ENCODE measurements at regions not wholly inside any gene's neighbourhood (a gene's known extent, or its start where the extent isn't known, plus 50 kb on each side); places are given as distances from the start of the nearest gene placed in this dataset.
"Not testable (repeated sequence)": the region's sequence is repeated elsewhere in the genome, so short reads cannot be mapped to it uniquely, and the experiment has no call there.

DNA sequence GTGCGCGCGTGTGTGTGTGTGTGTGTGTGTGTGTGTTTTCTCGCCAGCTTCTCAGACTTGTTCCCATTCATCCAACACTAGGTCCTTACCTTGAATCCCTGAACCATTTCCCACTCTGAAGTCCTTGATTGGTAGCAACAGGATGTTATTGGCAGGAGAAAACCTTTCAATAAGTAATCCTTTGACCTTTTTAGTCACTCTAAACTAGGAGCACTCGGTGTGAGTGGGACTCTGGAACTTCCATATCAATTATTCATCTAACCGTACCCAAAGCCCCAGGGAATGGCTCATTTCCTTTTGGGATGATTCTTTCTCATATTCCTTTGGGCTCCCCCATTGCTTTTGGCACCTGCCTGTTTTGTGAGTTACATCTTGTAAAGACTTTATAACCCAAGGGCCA is 140.2 kb upstream of the SPRED1 start:
- no peak overlapping the region for H3K27ac ChIP-seq (ENCODE audit: insufficient read depth, low read length, poor library complexity, severe bottlenecking)
- DNase-seq = no peak
- H3K4me3 ChIP-seq (ENCODE audit: insufficient read depth, low read depth, low read length, poor library complexity, severe bottlenecking) = no peak overlapping the region
- H3K9me3 ChIP-seq (ENCODE audit: control insufficient read depth, low read length) = no peaks in the 10 kb centered on the region
- H3K36me3 ChIP-seq (ENCODE audit: control insufficient read depth, insufficient read depth, low read length) = no peaks in the 10 kb centered on the region
- H3K4me1 ChIP-seq (ENCODE audit: control insufficient read depth, insufficient read depth, low read length, poor library complexity, severe bottlenecking) = no peaks in the 10 kb centered on the region
- H3K27me3 ChIP-seq (replicated peaks; ENCODE audit: control insufficient read depth, insufficient read depth, low read length, poor library complexity, severe bottlenecking) = no peaks in the 10 kb centered on the region

DNA sequence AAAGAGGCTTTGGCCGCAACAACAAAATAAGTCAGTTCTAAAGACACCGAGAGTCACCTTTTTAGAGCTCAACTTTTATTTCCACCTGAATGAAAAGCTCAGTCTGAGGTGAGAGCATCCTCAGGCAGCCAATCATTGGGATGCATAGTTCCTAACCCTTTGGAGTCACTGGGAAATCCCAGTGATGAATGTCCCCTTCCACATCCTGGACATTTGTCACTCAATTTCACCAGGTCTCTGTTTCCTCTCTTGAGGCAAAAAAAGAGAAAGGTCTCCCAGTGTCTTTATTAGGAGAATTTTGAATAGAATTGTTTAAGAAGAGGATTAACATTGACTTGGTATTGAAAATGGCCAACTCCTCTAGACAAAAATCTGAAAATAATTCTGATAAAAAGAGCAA is 137.5 kb upstream of the SPRED1 start:
- H3K36me3 ChIP-seq (ENCODE audit: control insufficient read depth, insufficient read depth, low read length) = no peaks in the 10 kb centered on the region
- H3K4me1 ChIP-seq (ENCODE audit: control insufficient read depth, insufficient read depth, low read length, poor library complexity, severe bottlenecking) = no peaks in the 10 kb centered on the region
- H3K27ac ChIP-seq (ENCODE audit: insufficient read depth, low read length, poor library complexity, severe bottlenecking) = no peak overlapping the region
- H3K4me3 ChIP-seq (ENCODE audit: insufficient read depth, low read depth, low read length, poor library complexity, severe bottlenecking) = no peak overlapping the region
- no peaks in the 10 kb centered on the region for H3K27me3 ChIP-seq (replicated peaks; ENCODE audit: control insufficient read depth, insufficient read depth, low read length, poor library complexity, severe bottlenecking)
- H3K9me3 ChIP-seq (ENCODE audit: control insufficient read depth, low read length) = no peaks in the 10 kb centered on the region
- no peak for DNase-seq

DNA sequence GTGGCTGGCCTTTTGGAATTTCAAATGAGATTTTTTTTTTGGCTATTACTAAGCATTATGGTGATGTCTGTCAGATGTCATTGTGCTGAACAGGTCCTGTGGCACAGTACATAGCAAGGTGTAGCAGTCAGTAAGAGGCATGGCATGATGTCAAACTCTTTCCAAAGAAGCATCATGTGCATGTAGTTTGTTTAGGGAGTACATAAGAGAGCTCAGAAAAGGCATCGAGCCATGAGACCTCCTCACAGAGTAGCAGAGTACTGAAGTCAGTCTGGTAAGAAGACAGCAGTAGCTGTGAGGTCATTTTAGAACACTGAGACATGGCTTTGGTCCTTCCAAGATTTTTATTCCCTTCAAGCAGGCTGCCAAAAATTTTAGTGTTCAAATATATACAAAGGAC is 134.9 kb upstream of the SPRED1 start:
- Histone ChIP-seq H3K4me1 (ENCODE audit: control insufficient read depth, insufficient read depth, low read length, poor library complexity, severe bottlenecking) (no peaks in the 10 kb centered on the region), H3K4me3 (ENCODE audit: insufficient read depth, low read depth, low read length, poor library complexity, severe bottlenecking) (no peak overlapping the region), H3K36me3 (ENCODE audit: control insufficient read depth, insufficient read depth, low read length) (no peaks in the 10 kb centered on the region), H3K27ac (ENCODE audit: insufficient read depth, low read length, poor library complexity, severe bottlenecking) (no peak overlapping the region), H3K27me3 (replicated peaks; ENCODE audit: control insufficient read depth, insufficient read depth, low read length, poor library complexity, severe bottlenecking) (no peaks in the 10 kb centered on the region), H3K9me3 (ENCODE audit: control insufficient read depth, low read length) (no peaks in the 10 kb centered on the region)
- DNase-seq = no peak

DNA sequence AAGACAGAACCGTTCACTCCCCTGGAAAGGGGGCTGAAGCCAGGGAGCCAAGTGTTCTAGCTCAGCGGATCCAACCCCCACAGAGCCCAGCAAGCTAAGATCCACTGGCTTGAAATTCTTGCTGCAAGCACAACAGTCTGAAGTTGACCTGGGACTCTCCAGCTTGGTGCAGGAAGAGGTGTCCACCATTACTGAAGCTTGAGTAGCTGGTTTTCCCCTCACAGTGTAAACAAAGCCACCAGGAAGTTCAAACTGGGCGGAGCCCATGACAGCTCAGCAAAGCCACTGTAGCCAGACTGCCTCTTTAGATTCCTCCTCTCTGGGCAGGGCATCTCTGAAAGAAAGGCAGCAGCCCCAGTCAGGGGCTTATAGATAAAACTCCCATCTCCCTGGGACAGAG is 132.8 kb upstream of the SPRED1 start:
- not testable (repeated sequence) for H3K27ac ChIP-seq (ENCODE audit: insufficient read depth, low read length, poor library complexity, severe bottlenecking); H3K27me3 ChIP-seq (replicated peaks; ENCODE audit: control insufficient read depth, insufficient read depth, low read length, poor library complexity, severe bottlenecking); H3K36me3 ChIP-seq (ENCODE audit: control insufficient read depth, insufficient read depth, low read length); H3K4me1 ChIP-seq (ENCODE audit: control insufficient read depth, insufficient read depth, low read length, poor library complexity, severe bottlenecking); H3K4me3 ChIP-seq (ENCODE audit: insufficient read depth, low read depth, low read length, poor library complexity, severe bottlenecking); DNase-seq; H3K9me3 ChIP-seq (ENCODE audit: control insufficient read depth, low read length)

DNA sequence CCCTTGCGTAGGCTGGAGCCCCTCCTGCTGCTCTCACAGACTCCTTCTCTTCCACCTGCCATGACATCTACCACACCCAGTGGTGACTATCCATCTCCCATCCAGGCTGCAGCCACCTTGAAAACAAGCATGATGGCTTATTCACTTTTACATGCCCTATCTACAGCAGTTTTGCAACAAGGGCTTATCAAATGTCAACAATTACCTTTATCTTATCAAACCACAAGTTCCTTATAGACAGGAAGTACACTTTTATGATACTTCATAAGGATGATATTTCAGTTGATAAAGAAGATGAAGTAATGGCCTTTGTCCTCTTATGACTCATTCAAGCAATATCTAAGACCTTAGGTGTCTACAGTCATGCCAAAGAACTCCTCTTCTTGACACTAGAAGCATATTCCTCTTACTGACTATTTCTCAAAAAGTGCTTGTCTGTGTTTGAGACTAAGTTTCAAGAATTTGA is 125.3 kb upstream of the SPRED1 start:
- DNase-seq = no peak
- Histone ChIP-seq H3K4me3 (ENCODE audit: insufficient read depth, low read depth, low read length, poor library complexity, severe bottlenecking) (no peak overlapping the region), H3K27me3 (replicated peaks; ENCODE audit: control insufficient read depth, insufficient read depth, low read length, poor library complexity, severe bottlenecking) (no peaks in the 10 kb centered on the region), H3K36me3 (ENCODE audit: control insufficient read depth, insufficient read depth, low read length) (no peaks in the 10 kb centered on the region), H3K4me1 (ENCODE audit: control insufficient read depth, insufficient read depth, low read length, poor library complexity, severe bottlenecking) (no peaks in the 10 kb centered on the region), H3K27ac (ENCODE audit: insufficient read depth, low read length, poor library complexity, severe bottlenecking) (no peak overlapping the region), H3K9me3 (ENCODE audit: control insufficient read depth, low read length) (no peaks in the 10 kb centered on the region)

DNA sequence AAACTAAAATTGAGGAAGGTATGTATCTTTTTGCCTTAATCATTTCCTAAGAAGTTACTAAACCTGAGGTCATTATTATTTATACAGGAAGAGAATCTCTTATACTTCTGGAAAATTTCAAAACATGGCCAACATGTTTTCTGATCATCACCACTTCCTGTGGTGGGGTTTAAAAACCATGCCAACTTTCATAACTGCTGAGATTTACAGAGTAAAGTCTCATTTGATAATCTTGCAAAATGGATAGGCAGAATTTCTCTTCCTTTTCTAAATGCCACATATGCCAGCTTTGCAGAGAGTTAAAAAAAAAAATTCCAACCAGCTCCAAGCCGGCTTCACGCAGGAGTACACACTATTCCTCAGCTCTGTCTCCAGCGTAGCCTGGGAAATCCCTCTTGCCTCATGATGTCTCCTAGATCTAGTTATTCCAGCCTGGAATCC is 124.3 kb upstream of the SPRED1 start:
- H3K9me3 ChIP-seq (ENCODE audit: control insufficient read depth, low read length) = no peaks in the 10 kb centered on the region
- H3K4me3 ChIP-seq (ENCODE audit: insufficient read depth, low read depth, low read length, poor library complexity, severe bottlenecking) = no peak overlapping the region
- no peak for DNase-seq
- H3K27ac ChIP-seq (ENCODE audit: insufficient read depth, low read length, poor library complexity, severe bottlenecking) = no peak overlapping the region
- H3K4me1 ChIP-seq (ENCODE audit: control insufficient read depth, insufficient read depth, low read length, poor library complexity, severe bottlenecking) = no peaks in the 10 kb centered on the region
- H3K27me3 ChIP-seq (replicated peaks; ENCODE audit: control insufficient read depth, insufficient read depth, low read length, poor library complexity, severe bottlenecking) = no peaks in the 10 kb centered on the region
- no peaks in the 10 kb centered on the region for H3K36me3 ChIP-seq (ENCODE audit: control insufficient read depth, insufficient read depth, low read length)

DNA sequence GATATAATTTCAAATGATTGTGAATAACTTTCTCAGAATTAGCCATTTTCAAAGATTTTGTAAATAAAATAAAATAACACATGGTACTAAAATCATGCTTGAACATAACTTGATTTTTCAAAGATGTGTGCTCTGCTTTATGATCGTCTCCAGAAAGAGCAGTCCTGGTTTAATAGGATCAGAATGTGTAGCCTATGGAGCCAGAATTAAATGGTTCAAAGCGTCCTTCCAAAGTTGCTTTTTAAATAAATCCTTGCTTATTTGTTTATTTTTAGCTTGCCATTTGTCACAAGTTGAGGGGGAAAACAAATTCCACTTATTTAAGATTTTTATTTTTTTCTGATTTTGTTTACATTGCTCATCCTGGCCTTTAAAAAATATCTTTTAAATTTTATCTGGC is 123.7 kb upstream of the SPRED1 start:
- H3K27me3 ChIP-seq (replicated peaks; ENCODE audit: control insufficient read depth, insufficient read depth, low read length, poor library complexity, severe bottlenecking) = no peaks in the 10 kb centered on the region
- H3K4me3 ChIP-seq (ENCODE audit: insufficient read depth, low read depth, low read length, poor library complexity, severe bottlenecking) = no peak overlapping the region
- no peaks in the 10 kb centered on the region for H3K36me3 ChIP-seq (ENCODE audit: control insufficient read depth, insufficient read depth, low read length)
- no peak for DNase-seq
- no peaks in the 10 kb centered on the region for H3K9me3 ChIP-seq (ENCODE audit: control insufficient read depth, low read length)
- no peak overlapping the region for H3K27ac ChIP-seq (ENCODE audit: insufficient read depth, low read length, poor library complexity, severe bottlenecking)
- no peaks in the 10 kb centered on the region for H3K4me1 ChIP-seq (ENCODE audit: control insufficient read depth, insufficient read depth, low read length, poor library complexity, severe bottlenecking)

DNA sequence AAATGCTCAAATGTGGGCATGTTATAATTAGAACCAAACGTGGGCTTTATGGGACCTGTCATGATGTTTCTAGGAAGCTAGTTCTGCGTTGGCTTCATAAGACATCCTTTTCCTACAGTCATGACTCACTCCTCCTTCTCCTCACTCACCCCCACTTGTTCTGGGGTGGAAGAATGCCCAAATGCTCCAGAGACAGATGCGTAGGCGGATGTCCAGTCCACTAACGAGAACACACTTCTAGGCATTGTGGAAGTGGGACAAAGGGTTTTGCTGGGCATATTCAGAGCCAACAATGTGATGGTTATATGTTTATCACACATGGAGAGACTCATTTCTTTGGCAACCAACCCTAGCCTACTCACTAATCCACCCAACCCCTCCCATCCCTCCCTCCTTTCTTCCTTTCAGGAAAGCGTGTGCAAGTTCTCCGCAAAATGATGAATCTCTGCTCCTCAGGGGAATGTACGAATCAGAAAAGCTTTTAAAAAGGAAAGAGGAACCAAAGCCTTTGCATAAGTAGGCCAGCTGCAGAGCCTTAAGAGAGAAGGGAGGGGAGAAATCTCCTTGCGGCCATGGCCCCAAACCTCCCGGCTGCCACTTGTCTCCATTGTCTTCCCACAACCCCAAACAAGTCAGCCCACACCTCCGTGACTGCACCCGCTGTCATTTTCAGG is 123.0 kb upstream of the SPRED1 start:
- Histone ChIP-seq H3K4me3 (ENCODE audit: insufficient read depth, low read depth, low read length, poor library complexity, severe bottlenecking) (no peak overlapping the region), H3K27ac (ENCODE audit: insufficient read depth, low read length, poor library complexity, severe bottlenecking) (no peak overlapping the region), H3K4me1 (ENCODE audit: control insufficient read depth, insufficient read depth, low read length, poor library complexity, severe bottlenecking) (no peaks in the 10 kb centered on the region), H3K27me3 (replicated peaks; ENCODE audit: control insufficient read depth, insufficient read depth, low read length, poor library complexity, severe bottlenecking) (no peaks in the 10 kb centered on the region), H3K36me3 (ENCODE audit: control insufficient read depth, insufficient read depth, low read length) (no peaks in the 10 kb centered on the region), H3K9me3 (ENCODE audit: control insufficient read depth, low read length) (no peaks in the 10 kb centered on the region)
- no peak for DNase-seq

DNA sequence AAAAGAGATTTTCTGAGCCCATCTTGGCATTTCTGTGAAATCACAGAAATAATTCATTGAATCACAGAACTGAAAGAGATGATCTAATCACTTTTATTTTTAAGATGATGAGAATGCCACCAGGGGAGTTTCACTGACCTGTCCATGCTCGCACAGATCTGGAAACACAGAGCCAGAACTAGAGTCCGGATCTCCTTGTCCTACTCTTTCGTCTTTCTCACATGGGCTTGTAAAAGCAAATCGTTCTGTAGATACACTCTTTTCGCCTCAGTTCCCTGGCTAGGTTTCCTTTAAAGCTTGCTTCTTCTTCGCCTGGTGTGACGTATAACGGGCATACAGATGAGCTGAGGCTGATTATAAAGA is 122.5 kb upstream of the SPRED1 start:
- H3K4me3 ChIP-seq (ENCODE audit: insufficient read depth, low read depth, low read length, poor library complexity, severe bottlenecking) = no peak overlapping the region
- H3K4me1 ChIP-seq (ENCODE audit: control insufficient read depth, insufficient read depth, low read length, poor library complexity, severe bottlenecking) = no peaks in the 10 kb centered on the region
- no peak for DNase-seq
- no peak overlapping the region for H3K27ac ChIP-seq (ENCODE audit: insufficient read depth, low read length, poor library complexity, severe bottlenecking)
- no peaks in the 10 kb centered on the region for H3K27me3 ChIP-seq (replicated peaks; ENCODE audit: control insufficient read depth, insufficient read depth, low read length, poor library complexity, severe bottlenecking)
- H3K9me3 ChIP-seq (ENCODE audit: control insufficient read depth, low read length) = no peaks in the 10 kb centered on the region
- H3K36me3 ChIP-seq (ENCODE audit: control insufficient read depth, insufficient read depth, low read length) = no peaks in the 10 kb centered on the region

DNA sequence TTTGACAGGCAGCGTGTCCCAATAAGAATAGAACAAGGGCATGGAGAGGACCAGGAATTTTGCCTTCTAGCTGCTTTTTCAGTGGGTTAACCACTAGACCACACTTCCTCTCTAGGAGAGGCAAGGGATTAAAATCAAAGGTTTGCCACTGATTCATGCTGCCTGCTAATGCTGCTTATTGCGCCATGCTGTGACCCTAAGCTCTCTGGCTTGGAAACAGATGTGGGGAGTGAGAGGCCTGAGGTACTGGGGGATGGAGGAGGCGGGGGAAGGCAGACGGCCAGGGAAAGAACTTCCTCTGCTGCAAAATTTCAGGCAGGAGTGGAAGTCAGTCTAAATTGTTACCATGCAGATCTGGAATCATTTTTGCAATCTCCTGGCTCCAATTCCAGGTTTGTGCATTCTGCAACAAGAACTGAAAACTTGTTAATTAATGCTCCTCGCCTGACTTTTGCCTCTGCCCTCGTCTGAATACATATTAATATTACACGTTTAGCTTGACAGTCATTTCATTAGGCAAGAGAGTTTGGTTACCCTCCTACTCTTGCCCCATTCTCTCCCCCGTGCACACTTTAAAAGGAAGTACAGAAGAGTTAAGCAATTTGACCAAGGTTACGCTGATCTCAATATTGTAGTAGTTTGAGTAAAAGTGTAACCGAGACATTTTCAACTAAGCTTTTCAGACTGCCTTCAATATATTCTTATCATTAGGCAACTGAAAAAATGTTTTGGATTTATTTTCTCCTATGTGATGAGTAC is 121.7 kb upstream of the SPRED1 start:
- Histone ChIP-seq H3K27ac (ENCODE audit: insufficient read depth, low read length, poor library complexity, severe bottlenecking) (peak overlapping the region; percentile 12), H3K4me3 (ENCODE audit: insufficient read depth, low read depth, low read length, poor library complexity, severe bottlenecking) (no peak overlapping the region), H3K4me1 (ENCODE audit: control insufficient read depth, insufficient read depth, low read length, poor library complexity, severe bottlenecking) (no peaks in the 10 kb centered on the region), H3K36me3 (ENCODE audit: control insufficient read depth, insufficient read depth, low read length) (no peaks in the 10 kb centered on the region), H3K9me3 (ENCODE audit: control insufficient read depth, low read length) (no peaks in the 10 kb centered on the region), H3K27me3 (replicated peaks; ENCODE audit: control insufficient read depth, insufficient read depth, low read length, poor library complexity, severe bottlenecking) (no peaks in the 10 kb centered on the region)
- DNase-seq = no peak

Measured in effector memory CD4-positive, alpha-beta T cell (primary cell).